Spleen (tissue), 11 donors: ENCODE measurements at regions not wholly inside any gene's neighbourhood (a gene's known extent, or its start where the extent isn't known, plus 50 kb on each side); places are given as distances from the start of the nearest gene placed in this dataset.

Experiments
- DNase-seq: peaks from one replicate; pipeline ENCODE4 v3.0.0-alpha.2; 2020
- H3K27ac ChIP-seq, 8 donors: fragments of 200-600 bp; sonication (generic) in 7 of 8; 1 replicate in 4 of 8; 2 replicates in 4 of 8; pipeline versions ENCODE4 v1.5.0 to v1.8.0; 2016 to 2021; ENCODE audit warnings: inconsistent platforms in 4 of 8, mild to moderate bottlenecking in 4 of 8, moderate library complexity in 1 of 8
- H3K27me3 ChIP-seq, 7 donors: fragments of 200-600 bp; sonication (generic) in 6 of 7; replicated peaks in 1 of 7; 1 replicate in 4 of 7; 2 replicates in 3 of 7; pipeline versions ENCODE4 v1.5.0 to v1.8.0; 2016 to 2021; ENCODE audit warnings: inconsistent platforms in 3 of 7, mild to moderate bottlenecking in 1 of 7
- H3K36me3 ChIP-seq, 6 donors: fragments of 200-600 bp; sonication (generic) in 5 of 6; 1 replicate in 4 of 6; 2 replicates in 2 of 6; pipeline versions ENCODE4 v1.5.0 to v1.8.0; 2016 to 2021; ENCODE audit warnings: inconsistent platforms in 2 of 6
- H3K4me1 ChIP-seq, 6 donors: fragments of 200-600 bp; sonication (generic) in 5 of 6; 1 replicate in 3 of 6; 2 replicates in 3 of 6; pipeline versions ENCODE4 v1.5.0 to v1.8.0; 2016 to 2021; ENCODE audit warnings: inconsistent platforms in 3 of 6
- H3K4me3 ChIP-seq, 8 donors: fragments of 200-600 bp; sonication (generic) in 7 of 8; 1 replicate in 4 of 8; 2 replicates in 4 of 8; pipeline versions ENCODE4 v1.5.0 to v1.8.0; 2016 to 2021; ENCODE audit warnings: inconsistent platforms in 4 of 8, mild to moderate bottlenecking in 4 of 8, moderate library complexity in 2 of 8
- H3K9me3 ChIP-seq, 8 donors: fragments of 200-600 bp; sonication (generic) in 7 of 8; 1 replicate in 4 of 8; 2 replicates in 4 of 8; pipeline versions ENCODE4 v1.5.0 to v1.8.0; 2016 to 2021; ENCODE audit warnings: inconsistent platforms in 4 of 8
- POLR2A ChIP-seq, 3 donors: fragments of 450-650 bp; IDR thresholded peaks; one replicate each; pipeline ENCODE4 v1.5.1; 2017; ENCODE audit warnings: antibody characterized with exemption in 3 of 3, mild to moderate bottlenecking in 1 of 3
- POLR2AphosphoS5 ChIP-seq, 3 donors: sonication (generic); formaldehyde crosslinking; IDR thresholded peaks; one replicate each; pipeline ENCODE4 v1.5.1; 2017; ENCODE audit warnings: antibody characterized with exemption in 3 of 3
- WGBS, 5 donors: extraction: QIAGEN DNeasy Blood & Tissue Kit in 3 of 5; methylation state at CpG; one replicate each; pipeline versions ENCODE4 v1.1.5 to v1.1.7; 2013 to 2018; 5-methylcytosine and 5-hydroxymethylcytosine counted together
- intact Hi-C: fragments of 100-400 bp; cut with DNase I; formaldehyde crosslinking; loops from one replicate; pipeline ENCODE4 v1.15.0; 2023; ENCODE audit warnings: low total_unique reads
- TF ChIP-seq, protein P1 (sequence below), 11 experiments: fragments of 200-600 bp in 7 of 11; fragments of 450-650 bp in 4 of 11; sonication (generic) in 4 of 11; IDR thresholded peaks in 8 of 11; conservative IDR thresholded peaks in 3 of 11; 1 replicate in 7 of 11; 2 replicates in 4 of 11; pipeline versions ENCODE4 v1.4.0 to v1.8.0; 2016 to 2021; ENCODE audit warnings: antibody characterized with exemption in 11 of 11, inconsistent platforms in 4 of 11, mild to moderate bottlenecking in 1 of 11
- donor health status: healthy with polysubstance abuse.
- donor health status: DM: no; HTN: no; CAD: no; lungs with moderate emphysema.
- donor health status: DM: no; HTN: no; CAD: no.
- donor health status: Bipolar disorder and iron deficiency.
- donor health status: healthy.
- donor health status: DM: no; HTN: no; CAD: no.
- donor health status: DM: yes; HTN: yes; CAD: no.

GRCh38 chr9:108083160-108083750 lies 593.7 kb upstream of the KLF4 start:
- Histone ChIP-seq H3K27me3 (no peaks in the 10 kb centered on the region), H3K9me3 (no peaks in the 10 kb centered on the region), H3K36me3 (no peaks in the 10 kb centered on the region), H3K27ac (no peak overlapping the region), H3K4me1 (peaks cover 0 to 8% (median 0%) of the 10 kb centered on the region in 6 donors), H3K4me3 (no peak overlapping the region)
- TF ChIP-seq, protein P1, sequence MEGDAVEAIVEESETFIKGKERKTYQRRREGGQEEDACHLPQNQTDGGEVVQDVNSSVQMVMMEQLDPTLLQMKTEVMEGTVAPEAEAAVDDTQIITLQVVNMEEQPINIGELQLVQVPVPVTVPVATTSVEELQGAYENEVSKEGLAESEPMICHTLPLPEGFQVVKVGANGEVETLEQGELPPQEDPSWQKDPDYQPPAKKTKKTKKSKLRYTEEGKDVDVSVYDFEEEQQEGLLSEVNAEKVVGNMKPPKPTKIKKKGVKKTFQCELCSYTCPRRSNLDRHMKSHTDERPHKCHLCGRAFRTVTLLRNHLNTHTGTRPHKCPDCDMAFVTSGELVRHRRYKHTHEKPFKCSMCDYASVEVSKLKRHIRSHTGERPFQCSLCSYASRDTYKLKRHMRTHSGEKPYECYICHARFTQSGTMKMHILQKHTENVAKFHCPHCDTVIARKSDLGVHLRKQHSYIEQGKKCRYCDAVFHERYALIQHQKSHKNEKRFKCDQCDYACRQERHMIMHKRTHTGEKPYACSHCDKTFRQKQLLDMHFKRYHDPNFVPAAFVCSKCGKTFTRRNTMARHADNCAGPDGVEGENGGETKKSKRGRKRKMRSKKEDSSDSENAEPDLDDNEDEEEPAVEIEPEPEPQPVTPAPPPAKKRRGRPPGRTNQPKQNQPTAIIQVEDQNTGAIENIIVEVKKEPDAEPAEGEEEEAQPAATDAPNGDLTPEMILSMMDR (IDR thresholded peaks at IDR 0.05 in 8 of 11, conservative IDR thresholded peaks at IDR 0.05 in 3 of 11) = no peak
- TF ChIP-seq POLR2AphosphoS5 (IDR thresholded peaks at IDR 0.05) = no peak
- no peak for TF ChIP-seq POLR2A (IDR thresholded peaks at IDR 0.05)
- no peak for DNase-seq
- WGBS, 5 donors = 92 to 96% (median 92%) methylated on average over 6 of the region's 6 CpGs
- intact Hi-C loops = no loop called here

DNA sequence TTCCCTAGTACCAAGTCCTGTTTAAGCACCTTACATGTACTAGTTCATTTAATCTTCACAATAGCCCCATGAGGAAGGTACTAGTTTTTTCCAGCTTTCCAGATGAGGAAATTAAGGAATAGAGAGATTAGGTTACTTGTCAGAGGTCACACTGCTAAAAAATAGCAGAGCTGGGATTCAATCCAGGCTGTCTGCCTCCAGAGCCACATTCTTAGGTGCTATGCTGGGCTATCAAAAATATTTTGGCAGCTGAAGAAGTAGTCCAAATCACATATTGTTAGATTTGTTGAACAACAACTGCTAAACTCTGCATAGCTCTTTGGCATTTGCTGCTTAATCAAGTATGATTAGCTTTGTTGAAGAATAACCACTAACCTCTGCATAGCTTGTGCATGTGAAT lies 591.5 kb upstream of the KLF4 start:
- Histone ChIP-seq H3K36me3 (no peaks in the 10 kb centered on the region), H3K27me3 (no peaks in the 10 kb centered on the region), H3K4me1 (peaks cover 0 to 9% (median 0%) of the 10 kb centered on the region in 6 donors), H3K27ac (no peak overlapping the region), H3K9me3 (no peaks in the 10 kb centered on the region), H3K4me3 (no peak overlapping the region)
- DNase-seq = no peak
- TF ChIP-seq POLR2A (IDR thresholded peaks at IDR 0.05) (no peak), POLR2AphosphoS5 (IDR thresholded peaks at IDR 0.05) (no peak)
- TF ChIP-seq, protein P1 (IDR thresholded peaks at IDR 0.05 in 8 of 11, conservative IDR thresholded peaks at IDR 0.05 in 3 of 11) = no peak
- intact Hi-C loops = no loop called here

DNA sequence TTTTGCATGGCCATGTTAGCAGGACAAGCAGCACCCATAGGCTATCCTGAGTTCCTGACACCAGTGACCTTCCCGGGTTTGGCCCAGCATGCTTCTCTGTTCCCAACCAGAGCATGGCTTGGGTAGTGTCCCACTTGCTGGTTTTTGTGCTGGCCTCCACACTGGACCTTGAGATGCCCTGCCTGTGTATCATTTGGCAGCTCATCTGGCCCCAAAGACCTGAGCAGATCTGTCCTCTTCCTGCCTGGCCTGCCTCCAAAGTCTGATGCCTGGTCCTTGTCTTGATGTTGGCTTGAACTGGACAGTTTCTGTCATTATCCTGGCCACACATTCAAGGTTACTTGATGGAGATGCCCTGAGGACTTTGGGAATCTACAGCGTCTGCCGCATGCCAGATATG lies 590.7 kb upstream of the KLF4 start:
- H3K36me3 ChIP-seq = no peaks in the 10 kb centered on the region
- 83 to 95% (median 89%) methylated on average over 2 to 3 of the region's 3 CpGs for WGBS, 5 donors
- no peak for DNase-seq
- H3K27ac ChIP-seq = no peak overlapping the region
- no peak overlapping the region for H3K4me3 ChIP-seq
- H3K4me1 ChIP-seq = peaks cover 0 to 9% (median 0%) of the 10 kb centered on the region in 6 donors
- intact Hi-C loops = no loop called here
- TF ChIP-seq, protein P1 (IDR thresholded peaks at IDR 0.05 in 8 of 11, conservative IDR thresholded peaks at IDR 0.05 in 3 of 11) = no peak
- TF ChIP-seq POLR2AphosphoS5 (IDR thresholded peaks at IDR 0.05) (no peak), POLR2A (IDR thresholded peaks at IDR 0.05) (no peak)
- H3K9me3 ChIP-seq = no peaks in the 10 kb centered on the region
- H3K27me3 ChIP-seq = no peaks in the 10 kb centered on the region

GRCh38 chr9:108078811-108079210 lies 589.2 kb upstream of the KLF4 start:
- Histone ChIP-seq H3K27me3 (no peaks in the 10 kb centered on the region), H3K9me3 (no peaks in the 10 kb centered on the region), H3K36me3 (no peaks in the 10 kb centered on the region), H3K4me3 (no peak overlapping the region), H3K27ac (no peak overlapping the region), H3K4me1 (peaks cover 0 to 9% (median 0%) of the 10 kb centered on the region in 6 donors)
- 74 to 91% (median 87%) methylated on average over 2 of the region's 2 CpGs for WGBS, 5 donors
- intact Hi-C loops = no loop called here
- DNase-seq = no peak
- no peak for TF ChIP-seq POLR2AphosphoS5 (IDR thresholded peaks at IDR 0.05)
- TF ChIP-seq, protein P1 (IDR thresholded peaks at IDR 0.05 in 8 of 11, conservative IDR thresholded peaks at IDR 0.05 in 3 of 11) = no peak
- no peak for TF ChIP-seq POLR2A (IDR thresholded peaks at IDR 0.05)
